ENCODE measurements at regions not wholly inside any gene's neighbourhood (a gene's known extent, or its start where the extent isn't known, plus 50 kb on each side); places are given as distances from the start of the nearest gene placed in this dataset.
A peak's percentile ranks its signal among the peaks of the same experiment; 100 is the strongest.
"Not testable (repeated sequence)": the region's sequence is repeated elsewhere in the genome, so short reads cannot be mapped to it uniquely, and the experiment has no call there.

DNA sequence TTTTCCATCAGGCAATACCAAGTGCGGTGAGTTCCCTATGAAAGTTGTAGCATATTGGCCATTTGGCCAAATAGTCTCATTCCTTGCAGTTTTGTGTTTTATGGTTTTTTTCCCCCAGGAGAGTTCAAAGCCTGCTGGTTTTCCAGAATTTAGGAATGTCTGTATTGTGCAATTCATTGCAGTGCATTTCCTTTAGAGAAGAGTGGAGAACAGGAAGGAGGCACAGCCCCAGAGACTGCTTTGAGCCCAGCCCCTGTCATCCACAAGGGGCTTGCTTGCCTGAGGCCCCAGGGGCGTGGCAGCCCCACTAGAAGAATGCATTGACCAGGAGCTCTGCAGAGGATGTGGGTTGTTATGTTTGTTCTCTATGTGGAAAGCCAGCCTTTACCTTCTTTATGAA, 375.5 kb downstream of the BCL2L11 start:
- H4K20me1 ChIP-seq (ENCODE audit: insufficient read depth); RAD21 ChIA-PET (ENCODE audit: low non-redundant PET in 1 of 2, low total read pairs in 2 of 2, uncharacterized antibody in 2 of 2, unreplicated experiment in 2 of 2); H3K9me2 ChIP-seq (ENCODE audit: insufficient read depth); H3K36me3 ChIP-seq (ENCODE audit: control insufficient read depth in 1 of 2, insufficient read depth in 2 of 2, low read length in 2 of 2); DNase-seq (ENCODE audit: low read depth, low spot score); POLR2A ChIA-PET; CTCF ChIA-PET; H3K27me3 ChIP-seq (ENCODE audit: insufficient read depth, low read length); intact Hi-C loops (cut with micrococcal nuclease); H2AFZ ChIP-seq (ENCODE audit: low read depth, low read length, poor library complexity, severe bottlenecking); H3K9me3 ChIP-seq (ENCODE audit: control insufficient read depth in 1 of 2, insufficient read depth in 1 of 2, low read depth in 1 of 2, low read length in 2 of 2); BruUV-seq (replicated peaks); H3K4me3 ChIP-seq (replicated peaks in 1 of 2; ENCODE audit: low read depth in 1 of 2, low read length in 2 of 2): not testable (repeated sequence)
- ATAC-seq: peak; percentile 39
- Histone ChIP-seq H3K4me1 (ENCODE audit: control insufficient read depth in 1 of 2, insufficient read depth in 2 of 2, low read length in 2 of 2) (peaks cover 17 to 28% of the 10 kb centered on the region in 2 experiments), H3K4me2 (ENCODE audit: low read length) (peak overlapping the region; percentile 53), H3K27ac (ENCODE audit: low read depth, low read length) (peak overlapping the region; percentile 84), H3K79me2 (ENCODE audit: insufficient read depth, low read length) (peaks cover 11% of the 10 kb centered on the region), H3K9ac (ENCODE audit: low read length) (peak overlapping the region; percentile 47; the same call in 1 of the 2 replicates)
- peak; percentile 23 for TF ChIP-seq TCF7L2 (IDR thresholded peaks at IDR 0.05; ENCODE audit: borderline replicate concordance, extremely low read depth, insufficient read depth, insufficient read length)
- peak; percentile 64 for TF ChIP-seq CEBPB (IDR thresholded peaks at IDR 0.05; ENCODE audit: low read depth)

DNA sequence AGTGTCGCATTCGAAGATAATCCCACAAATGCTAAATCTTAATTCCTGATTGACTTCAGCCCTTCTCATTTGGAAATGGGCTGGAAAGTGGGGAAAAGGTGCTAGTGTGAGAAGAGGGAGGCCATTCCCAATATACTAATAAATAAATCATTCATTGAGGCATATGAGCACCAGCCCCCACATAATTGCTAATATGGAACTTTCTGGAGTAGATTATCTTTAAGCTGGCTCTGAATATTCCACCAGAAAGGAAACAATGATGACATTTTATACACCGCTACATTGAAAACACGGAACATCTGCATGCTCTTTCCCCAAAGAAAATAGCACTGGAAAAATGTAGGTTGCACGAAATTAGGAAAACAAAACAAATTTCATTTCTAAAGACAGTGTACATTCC, 376.1 kb downstream of the BCL2L11 start:
- BruUV-seq (replicated peaks); H3K27me3 ChIP-seq (ENCODE audit: insufficient read depth, low read length); CTCF ChIA-PET; H3K9ac ChIP-seq (ENCODE audit: low read length); H3K9me3 ChIP-seq (ENCODE audit: control insufficient read depth in 1 of 2, insufficient read depth in 1 of 2, low read depth in 1 of 2, low read length in 2 of 2); H4K20me1 ChIP-seq (ENCODE audit: insufficient read depth); H3K4me3 ChIP-seq (replicated peaks in 1 of 2; ENCODE audit: low read depth in 1 of 2, low read length in 2 of 2); H3K36me3 ChIP-seq (ENCODE audit: control insufficient read depth in 1 of 2, insufficient read depth in 2 of 2, low read length in 2 of 2); POLR2A ChIA-PET; ATAC-seq; H2AFZ ChIP-seq (ENCODE audit: low read depth, low read length, poor library complexity, severe bottlenecking); intact Hi-C loops (cut with micrococcal nuclease); H3K9me2 ChIP-seq (ENCODE audit: insufficient read depth); RAD21 ChIA-PET (ENCODE audit: low non-redundant PET in 1 of 2, low total read pairs in 2 of 2, uncharacterized antibody in 2 of 2, unreplicated experiment in 2 of 2); H3K79me2 ChIP-seq (ENCODE audit: insufficient read depth, low read length); DNase-seq (ENCODE audit: low read depth, low spot score): not testable (repeated sequence)
- 0 out of 2 replicates have a peak overlapping the region, but pooled peaks have one; percentile 30 for H3K4me2 ChIP-seq (ENCODE audit: low read length)
- peak overlapping the region; percentile 84; the same call in 1 of the 2 replicates for H3K27ac ChIP-seq (ENCODE audit: low read depth, low read length)
- H3K4me1 ChIP-seq (ENCODE audit: control insufficient read depth in 1 of 2, insufficient read depth in 2 of 2, low read length in 2 of 2): peaks cover 17 to 25% of the 10 kb centered on the region in 2 experiments

DNA sequence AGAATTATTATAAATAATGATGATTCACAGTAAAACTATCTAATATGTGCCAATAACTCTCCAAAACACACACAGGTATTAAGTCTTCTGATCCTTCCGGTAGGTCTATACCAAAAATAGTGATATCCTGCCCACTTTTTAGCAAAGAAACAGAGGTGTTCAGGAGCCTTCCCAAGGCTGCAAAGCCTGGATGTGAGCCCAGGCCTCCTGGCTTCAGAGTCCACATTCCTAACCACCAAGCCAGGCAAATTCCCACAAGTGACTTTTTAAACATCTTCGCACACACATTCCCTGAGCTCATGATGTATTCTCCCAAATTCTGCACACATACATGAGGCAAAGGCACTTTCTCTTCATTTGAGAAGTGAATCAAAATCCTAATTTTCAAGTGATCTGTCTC, 376.6 kb downstream of the BCL2L11 start:
- not testable (repeated sequence) for BruUV-seq (replicated peaks); H3K27ac ChIP-seq (ENCODE audit: low read depth, low read length); DNase-seq (ENCODE audit: low read depth, low spot score)

DNA sequence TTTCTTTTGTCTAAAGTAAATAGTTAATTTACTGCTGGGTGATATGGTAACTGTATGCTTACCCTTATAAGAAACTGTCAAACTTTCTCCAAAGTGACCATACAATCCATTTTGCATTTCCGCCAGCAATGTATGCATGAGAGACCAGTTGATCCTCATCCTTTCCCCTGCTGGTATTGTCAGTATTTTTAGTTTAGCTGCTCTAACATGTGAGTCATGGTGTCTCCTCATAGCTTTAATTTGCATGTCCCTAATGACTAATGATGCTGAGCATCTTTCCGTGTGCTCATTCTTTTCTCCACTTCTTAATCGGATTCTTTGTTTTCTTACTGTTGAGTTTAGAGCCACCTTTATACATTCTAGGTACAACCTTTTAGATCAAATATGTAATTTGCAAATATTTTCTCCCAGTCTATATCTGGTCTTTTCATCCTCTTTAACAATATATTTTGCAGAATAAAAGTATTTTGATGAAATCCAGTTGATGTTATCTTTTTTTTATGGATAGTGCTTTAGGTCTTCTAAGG, 379.9 kb downstream of the BCL2L11 start:
- POLR2A ChIA-PET; H4K20me1 ChIP-seq (ENCODE audit: insufficient read depth); H2AFZ ChIP-seq (ENCODE audit: low read depth, low read length, poor library complexity, severe bottlenecking); H3K9me3 ChIP-seq (ENCODE audit: control insufficient read depth in 1 of 2, insufficient read depth in 1 of 2, low read depth in 1 of 2, low read length in 2 of 2); H3K36me3 ChIP-seq (ENCODE audit: control insufficient read depth in 1 of 2, insufficient read depth in 2 of 2, low read length in 2 of 2); H3K9ac ChIP-seq (ENCODE audit: low read length); H3K9me2 ChIP-seq (ENCODE audit: insufficient read depth); H3K4me3 ChIP-seq (replicated peaks in 1 of 2; ENCODE audit: low read depth in 1 of 2, low read length in 2 of 2); BruUV-seq (replicated peaks); H3K4me2 ChIP-seq (ENCODE audit: low read length); H3K27ac ChIP-seq (ENCODE audit: low read depth, low read length); ATAC-seq; CTCF ChIA-PET; RAD21 ChIA-PET (ENCODE audit: low non-redundant PET in 1 of 2, low total read pairs in 2 of 2, uncharacterized antibody in 2 of 2, unreplicated experiment in 2 of 2); intact Hi-C loops (cut with micrococcal nuclease); H3K79me2 ChIP-seq (ENCODE audit: insufficient read depth, low read length); DNase-seq (ENCODE audit: low read depth, low spot score); H3K27me3 ChIP-seq (ENCODE audit: insufficient read depth, low read length): not testable (repeated sequence)
- peaks cover 16 to 21% of the 10 kb centered on the region in 2 experiments for H3K4me1 ChIP-seq (ENCODE audit: control insufficient read depth in 1 of 2, insufficient read depth in 2 of 2, low read length in 2 of 2)

More for the DNA sequence above, 376.6 kb downstream of the BCL2L11 start:
- H3K27me3 ChIP-seq (ENCODE audit: insufficient read depth, low read length); ATAC-seq; H3K9ac ChIP-seq (ENCODE audit: low read length); POLR2A ChIA-PET; H2AFZ ChIP-seq (ENCODE audit: low read depth, low read length, poor library complexity, severe bottlenecking); H3K4me3 ChIP-seq (replicated peaks in 1 of 2; ENCODE audit: low read depth in 1 of 2, low read length in 2 of 2); intact Hi-C loops (cut with micrococcal nuclease); RAD21 ChIA-PET (ENCODE audit: low non-redundant PET in 1 of 2, low total read pairs in 2 of 2, uncharacterized antibody in 2 of 2, unreplicated experiment in 2 of 2); H4K20me1 ChIP-seq (ENCODE audit: insufficient read depth); H3K79me2 ChIP-seq (ENCODE audit: insufficient read depth, low read length); CTCF ChIA-PET; H3K36me3 ChIP-seq (ENCODE audit: control insufficient read depth in 1 of 2, insufficient read depth in 2 of 2, low read length in 2 of 2); H3K9me3 ChIP-seq (ENCODE audit: control insufficient read depth in 1 of 2, insufficient read depth in 1 of 2, low read depth in 1 of 2, low read length in 2 of 2); H3K9me2 ChIP-seq (ENCODE audit: insufficient read depth): not testable (repeated sequence)
- peak overlapping the region; percentile 30; the same call in 1 of the 2 replicates for H3K4me2 ChIP-seq (ENCODE audit: low read length)
- peaks cover 17 to 23% of the 10 kb centered on the region in 2 experiments for H3K4me1 ChIP-seq (ENCODE audit: control insufficient read depth in 1 of 2, insufficient read depth in 2 of 2, low read length in 2 of 2)

Measured in HCT116 (cell line).